K562 (cell line): ENCODE measurements at regions not wholly inside any gene's neighbourhood (a gene's known extent, or its start where the extent isn't known, plus 50 kb on each side); places are given as distances from the start of the nearest gene placed in this dataset.

Source experiments
- ATAC-seq: fragments of 200-7000 bp; cut with Tn5 transposase; 3 replicates; pipeline ENCODE4 v1.9.1; 2020; ENCODE audit warnings: moderate library complexity
- BruUV-seq: library from RNA; stranded (reverse); fragments of 400-500 nt; replicated peaks from 2 replicates; lab custom pipeline; 2021; lab: Mats Ljungman, UMichigan
- CTCF ChIA-PET: fragments of 300-600 bp; formaldehyde crosslinking; extraction: SDS; loops from one replicate; lab custom pipeline; 2021; ENCODE audit warnings: low intra/inter-chr PET ratio; lab: Yijun Ruan, JAX
- POLR2A ChIA-PET: fragments of 300-600, 350-650 bp; sonication (Branson Sonifier 250); formaldehyde crosslinking; extraction: SDS; loops from one replicate; lab custom pipeline; 2021; ENCODE audit warnings: antibody characterized with exemption, inconsistent platforms; lab: Yijun Ruan, JAX
- DNase-seq, 4 experiments: peaks; one replicate each; pipeline versions ENCODE4 v3.0.0 to v3.0.0-alpha.2; 2011 to 2018; ENCODE audit warnings: low spot score in 3 of 4, mixed read lengths in 3 of 4; ENCODE audit errors: extremely low read depth in 1 of 4
- FAIRE-seq: peaks from 2 replicates; lab custom pipeline; 2011; peaks lifted over from hg19 to GRCh38; lab: Jason Lieb, UNC
- H2AFZ ChIP-seq: 2 replicates; pipeline ENCODE4 v1.6.0; 2011; ENCODE audit warnings: low read depth, low read length, control low read depth, inconsistent platforms
- H3K27ac ChIP-seq: fragments of 200-600 bp; 3 replicates; pipeline ENCODE4 v1.8.0; 2011; ENCODE audit warnings: low read depth, mild to moderate bottlenecking, control low read depth, inconsistent platforms, low read length, moderate library complexity, mixed read lengths; ENCODE audit errors: extremely low read depth
- H3K27me3 ChIP-seq, 2 experiments: fragments of 300-600 bp in 1 of 2; 2 replicates in 1 of 2; 3 replicates in 1 of 2; pipeline versions ENCODE4 v1.6.0 to v1.8.0; 2011; ENCODE audit warnings: inconsistent platforms in 2 of 2, low read length in 2 of 2, mild to moderate bottlenecking in 1 of 2, mixed read lengths in 1 of 2, moderate library complexity in 1 of 2; ENCODE audit not compliant: control insufficient read depth in 2 of 2, insufficient read depth in 2 of 2
- H3K36me3 ChIP-seq: fragments of 300-600 bp; 3 replicates; pipeline ENCODE4 v1.8.0; 2011; ENCODE audit warnings: mild to moderate bottlenecking, low read length, inconsistent platforms; ENCODE audit not compliant: control insufficient read depth, insufficient read depth
- H3K4me1 ChIP-seq, 2 experiments: fragments of 200-600 bp in 1 of 2; replicated peaks in 1 of 2; 2 replicates in 1 of 2; 3 replicates in 1 of 2; pipeline versions ENCODE4 v1.5.1 to v1.8.0; 2011; ENCODE audit warnings: inconsistent platforms in 2 of 2, low read length in 2 of 2, mild to moderate bottlenecking in 1 of 2, mixed read lengths in 1 of 2, moderate library complexity in 1 of 2; ENCODE audit not compliant: control insufficient read depth in 2 of 2, insufficient read depth in 2 of 2
- H3K4me2 ChIP-seq: 2 replicates; pipeline ENCODE4 v1.6.1; 2011; ENCODE audit warnings: low read length, control low read depth, inconsistent platforms, mixed read lengths; ENCODE audit not compliant: insufficient read depth
- H3K4me3 ChIP-seq: fragments of 200-600 bp; sonication (generic), shearing (Covaris generic); 2 replicates; pipeline ENCODE4 v1.5.1; 2016; ENCODE audit warnings: control low read depth, inconsistent platforms
- H3K79me2 ChIP-seq: fragments of 200-600 bp; 3 replicates; pipeline ENCODE4 v1.8.0; 2011; ENCODE audit warnings: low read length, inconsistent platforms; ENCODE audit not compliant: control insufficient read depth, insufficient read depth
- H3K9ac ChIP-seq, 2 experiments: 2 replicates each; pipeline versions ENCODE4 v1.6.0 to v1.6.1; 2011; ENCODE audit warnings: low read depth in 2 of 2, low read length in 2 of 2, control low read depth in 1 of 2, inconsistent platforms in 1 of 2, mild to moderate bottlenecking in 1 of 2, mixed read lengths in 1 of 2; ENCODE audit not compliant: insufficient read depth in 1 of 2
- H3K9me1 ChIP-seq: one replicate; pipeline ENCODE4 v1.6.0; 2011; ENCODE audit warnings: inconsistent platforms, mild to moderate bottlenecking, low read length, moderate library complexity; ENCODE audit not compliant: control insufficient read depth, insufficient read depth
- H3K9me3 ChIP-seq: replicated peaks from 2 replicates; pipeline ENCODE4 v1.5.1; 2011; ENCODE audit warnings: low read depth, low read length, inconsistent platforms; ENCODE audit not compliant: control insufficient read depth, insufficient read depth
- H4K20me1 ChIP-seq: replicated peaks from 2 replicates; pipeline ENCODE4 v1.6.1; 2011; ENCODE audit warnings: low read length, inconsistent platforms, mixed read lengths; ENCODE audit not compliant: control insufficient read depth, insufficient read depth
- BCL6 ChIP-seq: fragments of 250-450 bp; sonication (Bioruptor Pico); IDR thresholded peaks from 2 replicates; pipeline ENCODE4 v1.4.0; 2020
- BDP1 ChIP-seq: IDR thresholded peaks from 3 replicates; pipeline ENCODE4 v1.6.1; 2011; ENCODE audit not compliant: insufficient read length, insufficient read depth
- MED1 ChIP-seq: sonication (generic); formaldehyde crosslinking; IDR thresholded peaks from 2 replicates; pipeline ENCODE4 v1.8.1; 2023; ENCODE audit warnings: missing genetic modification reagents, borderline replicate concordance
- RBM14 ChIP-seq: fragments of 200-400 bp; formaldehyde crosslinking; IDR thresholded peaks from 2 replicates; pipeline ENCODE4 v1.6.1; 2018; ENCODE audit warnings: low read depth, mild to moderate bottlenecking, low read length, moderate library complexity, borderline replicate concordance; ENCODE audit not compliant: insufficient read depth
- RBM34 ChIP-seq: fragments of 200-400 bp; formaldehyde crosslinking; IDR thresholded peaks from 2 replicates; pipeline ENCODE4 v1.6.1; 2018; ENCODE audit warnings: low read length, borderline replicate concordance; ENCODE audit not compliant: insufficient read depth
- SLC30A9 ChIP-seq: fragments of 250-450 bp; sonication (Bioruptor Pico); IDR thresholded peaks from 2 replicates; pipeline ENCODE4 v1.8.0; 2022; ENCODE audit warnings: mild to moderate bottlenecking, moderate library complexity
- SMAD2 ChIP-seq: fragments of 150-350 bp; IDR thresholded peaks from 2 replicates; pipeline ENCODE4 v1.6.1; 2014; ENCODE audit warnings: low read depth, mild to moderate bottlenecking, low read length
- SRSF3 ChIP-seq: fragments of 200-400 bp; formaldehyde crosslinking; IDR thresholded peaks from 2 replicates; pipeline ENCODE4 v1.6.1; 2016; ENCODE audit warnings: mild to moderate bottlenecking, low read length, moderate library complexity; ENCODE audit not compliant: insufficient read depth
- ZNF589 ChIP-seq: fragments of 200-800 bp; sonication (Bioruptor generic); IDR thresholded peaks from 2 replicates; pipeline ENCODE4 v1.6.1; 2016; ENCODE audit warnings: low read depth, missing genetic modification characterization, missing compliant biosample characterization
- ZNF766 ChIP-seq: fragments of 200-800 bp; sonication (Bioruptor generic); conservative IDR thresholded peaks from 2 replicates; pipeline ENCODE4 v1.6.1; 2016; ENCODE audit warnings: missing genetic modification characterization, missing compliant biosample characterization
- WGBS: fragments of 100-300 bp; shearing (Covaris generic); methylation state at CpG from one replicate; pipeline ENCODE4 v1.1.6; 2016; ENCODE audit warnings: low coverage, mixed read lengths; ENCODE audit not compliant: insufficient coverage; ENCODE audit errors: missing lambda C conversion rate; 5-methylcytosine and 5-hydroxymethylcytosine counted together
- in situ Hi-C: fragments of 300-500 bp; cut with MboI; formaldehyde crosslinking; loops from 4 replicates; pipeline ENCODE4 v1.15.0; 2018; ENCODE audit warnings: inconsistent platforms, mixed read lengths
- intact Hi-C: fragments of 100-400 bp; cut with micrococcal nuclease; formaldehyde crosslinking; loops from 2 replicates; pipeline ENCODE4 v1.14.2; 2022
- TF ChIP-seq, protein P1 (sequence below): fragments of 250-450 bp; sonication (Bioruptor Pico); IDR thresholded peaks from 2 replicates; pipeline ENCODE4 v1.8.0; 2021; ENCODE audit warnings: moderate library complexity, mild to moderate bottlenecking, inconsistent platforms
- TF ChIP-seq, protein P2 (sequence below): fragments of 250-450 bp; sonication (Bioruptor Pico); IDR thresholded peaks from 2 replicates; pipeline ENCODE4 v1.9.0; 2021; ENCODE audit warnings: mild to moderate bottlenecking, inconsistent platforms

DNA sequence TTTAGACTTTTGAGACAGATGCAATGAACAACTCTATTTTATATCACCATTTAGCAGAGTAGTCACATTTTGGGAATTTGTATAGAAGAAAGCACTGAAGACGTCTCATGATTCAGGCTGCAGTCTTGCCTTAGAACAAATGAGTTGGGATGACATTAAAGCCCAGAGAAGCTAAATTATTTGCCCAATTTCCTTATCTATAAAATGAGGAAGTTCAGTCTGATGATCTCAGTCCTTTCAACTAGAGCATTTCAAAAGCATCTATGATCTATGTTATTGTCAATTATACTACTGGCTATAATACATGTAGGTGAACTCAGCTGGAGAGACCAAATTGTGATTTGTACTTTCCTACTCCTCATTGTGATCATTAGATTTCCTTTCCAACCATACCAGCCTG, 154.1 kb downstream of the OSTF1 start:
- no peak for TF ChIP-seq MED1 (CRISPR knock-in tag)
- TF ChIP-seq SLC30A9 (CRISPR knock-in tag): no peak
- TF ChIP-seq BDP1: no peak
- TF ChIP-seq, protein P1, sequence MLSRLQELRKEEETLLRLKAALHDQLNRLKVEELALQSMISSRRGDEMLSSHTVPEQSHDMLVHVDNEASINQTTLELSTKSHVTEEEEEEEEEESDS (CRISPR knock-in tag): no peak
- no peak for TF ChIP-seq SMAD2
- TF ChIP-seq BCL6: no peak
- TF ChIP-seq RBM14: no peak
- no peak for TF ChIP-seq ZNF766 (CRISPR knock-in tag)
- no peak for TF ChIP-seq SRSF3
- TF ChIP-seq ZNF589 (CRISPR knock-in tag): no peak
- no peak for TF ChIP-seq RBM34
- TF ChIP-seq, protein P2, sequence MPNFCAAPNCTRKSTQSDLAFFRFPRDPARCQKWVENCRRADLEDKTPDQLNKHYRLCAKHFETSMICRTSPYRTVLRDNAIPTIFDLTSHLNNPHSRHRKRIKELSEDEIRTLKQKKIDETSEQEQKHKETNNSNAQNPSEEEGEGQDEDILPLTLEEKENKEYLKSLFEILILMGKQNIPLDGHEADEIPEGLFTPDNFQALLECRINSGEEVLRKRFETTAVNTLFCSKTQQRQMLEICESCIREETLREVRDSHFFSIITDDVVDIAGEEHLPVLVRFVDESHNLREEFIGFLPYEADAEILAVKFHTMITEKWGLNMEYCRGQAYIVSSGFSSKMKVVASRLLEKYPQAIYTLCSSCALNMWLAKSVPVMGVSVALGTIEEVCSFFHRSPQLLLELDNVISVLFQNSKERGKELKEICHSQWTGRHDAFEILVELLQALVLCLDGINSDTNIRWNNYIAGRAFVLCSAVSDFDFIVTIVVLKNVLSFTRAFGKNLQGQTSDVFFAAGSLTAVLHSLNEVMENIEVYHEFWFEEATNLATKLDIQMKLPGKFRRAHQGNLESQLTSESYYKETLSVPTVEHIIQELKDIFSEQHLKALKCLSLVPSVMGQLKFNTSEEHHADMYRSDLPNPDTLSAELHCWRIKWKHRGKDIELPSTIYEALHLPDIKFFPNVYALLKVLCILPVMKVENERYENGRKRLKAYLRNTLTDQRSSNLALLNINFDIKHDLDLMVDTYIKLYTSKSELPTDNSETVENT (CRISPR knock-in tag): no peak
- H4K20me1 ChIP-seq: no peaks in the 10 kb centered on the region
- no peak for DNase-seq
- ATAC-seq: no peak
- H2AFZ ChIP-seq: no peak overlapping the region
- H3K4me3 ChIP-seq: no peak overlapping the region
- no peak for FAIRE-seq
- intact Hi-C loops (no loop called here), in situ Hi-C loops (no loop called here)
- no peaks in the 10 kb centered on the region for H3K9me3 ChIP-seq
- CTCF ChIA-PET: no interaction called here
- H3K36me3 ChIP-seq: no peaks in the 10 kb centered on the region
- POLR2A ChIA-PET: no interaction called here
- no peaks in the 10 kb centered on the region for H3K4me1 ChIP-seq
- 0% methylated on average over 1 of the region's 1 CpG for WGBS
- no peak overlapping the region for H3K9ac ChIP-seq
- H3K9me1 ChIP-seq: no peaks in the 10 kb centered on the region
- H3K27ac ChIP-seq: no peak overlapping the region
- no TSS peak for BruUV-seq
- H3K4me2 ChIP-seq: no peak overlapping the region
- H3K27me3 ChIP-seq: no peaks in the 10 kb centered on the region
- no peaks in the 10 kb centered on the region for H3K79me2 ChIP-seq
